ENCODE measurements at regions not wholly inside any gene's neighbourhood (a gene's known extent, or its start where the extent isn't known, plus 50 kb on each side); places are given as distances from the start of the nearest gene placed in this dataset.

- DNase-seq: no peak
- Histone ChIP-seq H3K9me3 (no peaks in the 10 kb centered on the region), H3K4me1 (peaks cover 28% of the 10 kb centered on the region), H3K36me3 (ENCODE audit: control insufficient read depth, insufficient read depth, low read length) (no peaks in the 10 kb centered on the region), H3K27me3 (replicated peaks; ENCODE audit: control insufficient read depth, insufficient read depth, low read length) (no peaks in the 10 kb centered on the region), H3K4me3 (ENCODE audit: low read depth, low read length) (no peak overlapping the region)
- H3K27ac Mint-ChIP-seq (ENCODE audit: unreplicated experiment): no peak overlapping the region
- peaks cover 29% of the 10 kb centered on the region for H3K4me1 Mint-ChIP-seq (ENCODE audit: low read depth, unreplicated experiment)
- TF ChIP-seq CTCF (IDR thresholded peaks at IDR 0.05; ENCODE audit: insufficient read depth in 1 of 2, low read depth in 1 of 2, low read length in 1 of 2, severe bottlenecking in 1 of 2, unreplicated experiment in 1 of 2): no peak
- no TSS peak for BruUV-seq (replicated peaks)
- no peak overlapping the region for H3K4me3 Mint-ChIP-seq (ENCODE audit: unreplicated experiment)
- H3K36me3 Mint-ChIP-seq (ENCODE audit: insufficient read depth, unreplicated experiment): no peaks in the 10 kb centered on the region
- no peaks in the 10 kb centered on the region for H3K27me3 Mint-ChIP-seq (ENCODE audit: insufficient read depth, unreplicated experiment)
- H3K9me3 Mint-ChIP-seq (ENCODE audit: unreplicated experiment): no peaks in the 10 kb centered on the region
- POLR2A ChIA-PET: no interaction called here
- CTCF ChIA-PET: no interaction called here
- intact Hi-C loops (cut with micrococcal nuclease; ENCODE audit: unreplicated experiment): no loop called here
These were observed 217.9 kb upstream of the THBS1 start for GRCh38 chr15:39362821-39363561.

GRCh38 chr15:39363761-39364586, 216.9 kb upstream of the THBS1 start:
- Mint-ChIP-seq H3K4me1 (ENCODE audit: low read depth, unreplicated experiment) (peaks cover 24% of the 10 kb centered on the region), H3K27me3 (ENCODE audit: insufficient read depth, unreplicated experiment) (no peaks in the 10 kb centered on the region), H3K9me3 (ENCODE audit: unreplicated experiment) (peaks cover 7% of the 10 kb centered on the region), H3K36me3 (ENCODE audit: insufficient read depth, unreplicated experiment) (no peaks in the 10 kb centered on the region), H3K4me3 (ENCODE audit: unreplicated experiment) (no peak overlapping the region), H3K27ac (ENCODE audit: unreplicated experiment) (no peak overlapping the region)
- intact Hi-C loops (cut with micrococcal nuclease; ENCODE audit: unreplicated experiment): no loop called here
- BruUV-seq (replicated peaks): no TSS peak
- no peak for DNase-seq
- ChIA-PET POLR2A (no interaction called here), CTCF (no interaction called here)
- Histone ChIP-seq H3K36me3 (ENCODE audit: control insufficient read depth, insufficient read depth, low read length) (no peaks in the 10 kb centered on the region), H3K27me3 (replicated peaks; ENCODE audit: control insufficient read depth, insufficient read depth, low read length) (no peaks in the 10 kb centered on the region), H3K4me3 (ENCODE audit: low read depth, low read length) (no peak overlapping the region), H3K4me1 (peaks cover 18% of the 10 kb centered on the region), H3K9me3 (no peaks in the 10 kb centered on the region)
- TF ChIP-seq CTCF (IDR thresholded peaks at IDR 0.05; ENCODE audit: insufficient read depth in 1 of 2, low read depth in 1 of 2, low read length in 1 of 2, severe bottlenecking in 1 of 2, unreplicated experiment in 1 of 2): no peak

- Histone ChIP-seq H3K9me3 (no peaks in the 10 kb centered on the region), H3K36me3 (ENCODE audit: control insufficient read depth, insufficient read depth, low read length) (no peaks in the 10 kb centered on the region), H3K4me3 (ENCODE audit: low read depth, low read length) (no peak overlapping the region), H3K4me1 (peaks cover 11% of the 10 kb centered on the region), H3K27me3 (replicated peaks; ENCODE audit: control insufficient read depth, insufficient read depth, low read length) (no peaks in the 10 kb centered on the region)
- Mint-ChIP-seq H3K9me3 (ENCODE audit: unreplicated experiment) (peaks cover 15% of the 10 kb centered on the region), H3K4me1 (ENCODE audit: low read depth, unreplicated experiment) (peaks cover 16% of the 10 kb centered on the region), H3K4me3 (ENCODE audit: unreplicated experiment) (no peak overlapping the region), H3K36me3 (ENCODE audit: insufficient read depth, unreplicated experiment) (no peaks in the 10 kb centered on the region), H3K27ac (ENCODE audit: unreplicated experiment) (no peak overlapping the region), H3K27me3 (ENCODE audit: insufficient read depth, unreplicated experiment) (no peaks in the 10 kb centered on the region)
- TF ChIP-seq CTCF (IDR thresholded peaks at IDR 0.05; ENCODE audit: insufficient read depth in 1 of 2, low read depth in 1 of 2, low read length in 1 of 2, severe bottlenecking in 1 of 2, unreplicated experiment in 1 of 2): no peak
- no peak for DNase-seq
- CTCF ChIA-PET: no interaction called here
- BruUV-seq (replicated peaks): no TSS peak
- intact Hi-C loops (cut with micrococcal nuclease; ENCODE audit: unreplicated experiment): no loop called here
- POLR2A ChIA-PET: no interaction called here
These were observed 216.2 kb upstream of the THBS1 start for GRCh38 chr15:39364721-39365120.

All from Caco-2 (cell line).